ENCODE measurements at regions not wholly inside any gene's neighbourhood (a gene's known extent, or its start where the extent isn't known, plus 50 kb on each side); places are given as distances from the start of the nearest gene placed in this dataset.

- no peak overlapping the region for H3K4me3 ChIP-seq (ENCODE audit: low read length)
- no peak for DNase-seq (ENCODE audit: low read depth, low spot score)
Observed at GRCh38 chr3:8357859-8358258, 143.8 kb upstream of the LMCD1 start.

- H3K4me3 ChIP-seq (ENCODE audit: low read length), result no peak overlapping the region
- no peak for DNase-seq (ENCODE audit: low read depth, low spot score)
Observed at GRCh38 chr3:8359133-8359532, 142.5 kb upstream of the LMCD1 start.

- H3K4me3 ChIP-seq (ENCODE audit: low read length), result no peak overlapping the region
- DNase-seq (ENCODE audit: low read depth, low spot score), result no peak
Observed at GRCh38 chr3:8363200-8363599, 138.4 kb upstream of the LMCD1 start.

- no peak overlapping the region for H3K4me3 ChIP-seq (ENCODE audit: low read length)
- DNase-seq (ENCODE audit: low read depth, low spot score), result no peak
Observed at GRCh38 chr3:8365541-8365940, 136.1 kb upstream of the LMCD1 start.

GRCh38 chr3:8366219-8366810 is 135.3 kb upstream of the LMCD1 start:
- DNase-seq (ENCODE audit: low read depth, low spot score), result no peak
- H3K4me3 ChIP-seq (ENCODE audit: low read length), result no peak overlapping the region

- no peak for DNase-seq (ENCODE audit: low read depth, low spot score)
- H3K4me3 ChIP-seq (ENCODE audit: low read length), result no peak overlapping the region
Observed at GRCh38 chr3:8368598-8368997, 133.0 kb upstream of the LMCD1 start.

- DNase-seq (ENCODE audit: low read depth, low spot score), result no peak
- H3K4me3 ChIP-seq (ENCODE audit: low read length), result no peak overlapping the region
Observed at GRCh38 chr3:8369638-8370037, 132.0 kb upstream of the LMCD1 start.

GRCh38 chr3:8371085-8371551 is 130.5 kb upstream of the LMCD1 start:
- DNase-seq (ENCODE audit: low read depth, low spot score), result no peak
- H3K4me3 ChIP-seq (ENCODE audit: low read length), result no peak overlapping the region

GRCh38 chr3:8371960-8372463 is 129.6 kb upstream of the LMCD1 start:
- DNase-seq (ENCODE audit: low read depth, low spot score), result no peak
- H3K4me3 ChIP-seq (ENCODE audit: low read length), result no peak overlapping the region

- no peak for DNase-seq (ENCODE audit: low read depth, low spot score)
- H3K4me3 ChIP-seq (ENCODE audit: low read length), result no peak overlapping the region
Observed at GRCh38 chr3:8380904-8381704, 120.5 kb upstream of the LMCD1 start.

- no peak for DNase-seq (ENCODE audit: low read depth, low spot score)
- no peak overlapping the region for H3K4me3 ChIP-seq (ENCODE audit: low read length)
Observed at GRCh38 chr3:8385848-8386620, 115.6 kb upstream of the LMCD1 start.

- DNase-seq (ENCODE audit: low read depth, low spot score), result no peak
Observed at GRCh38 chr3:8387571-8387970, 114.1 kb upstream of the LMCD1 start.

GRCh38 chr3:8399686-8400085 is 101.9 kb upstream of the LMCD1 start:
- no peak overlapping the region for H3K4me3 ChIP-seq (ENCODE audit: low read length)
- DNase-seq (ENCODE audit: low read depth, low spot score), result no peak

More at GRCh38 chr3:8387571-8387970, 114.1 kb upstream of the LMCD1 start:
- H3K4me3 ChIP-seq (ENCODE audit: low read length), result no peak overlapping the region

- H3K4me3 ChIP-seq (ENCODE audit: low read length), result no peak overlapping the region
- DNase-seq (ENCODE audit: low read depth, low spot score), result no peak
Observed at GRCh38 chr3:8400911-8401310, 100.7 kb upstream of the LMCD1 start.

- no peak for DNase-seq (ENCODE audit: low read depth, low spot score)
- no peak overlapping the region for H3K4me3 ChIP-seq (ENCODE audit: low read length)
Observed at GRCh38 chr3:8403996-8404395, 97.6 kb upstream of the LMCD1 start.

- no peak for DNase-seq (ENCODE audit: low read depth, low spot score)
- no peak overlapping the region for H3K4me3 ChIP-seq (ENCODE audit: low read length)
Observed at GRCh38 chr3:8405144-8405543, 96.5 kb upstream of the LMCD1 start.

- no peak overlapping the region for H3K4me3 ChIP-seq (ENCODE audit: low read length)
- DNase-seq (ENCODE audit: low read depth, low spot score), result no peak
Observed at GRCh38 chr3:8406479-8406878, 95.1 kb upstream of the LMCD1 start.

GRCh38 chr3:8413337-8413926 is 88.2 kb upstream of the LMCD1 start:
- no peak for DNase-seq (ENCODE audit: low read depth, low spot score)
- no peak overlapping the region for H3K4me3 ChIP-seq (ENCODE audit: low read length)

- no peak overlapping the region for H3K4me3 ChIP-seq (ENCODE audit: low read length)
- peak; percentile 18 for DNase-seq (ENCODE audit: low read depth, low spot score)
Observed at GRCh38 chr3:8416965-8417364, 84.7 kb upstream of the LMCD1 start.

GRCh38 chr3:8420612-8421011 is 81.0 kb upstream of the LMCD1 start:
- no peak for DNase-seq (ENCODE audit: low read depth, low spot score)
- no peak overlapping the region for H3K4me3 ChIP-seq (ENCODE audit: low read length)

All from Jurkat, Clone E6-1 (cell line).